K562 (cell line): ENCODE measurements at regions not wholly inside any gene's neighbourhood (a gene's known extent, or its start where the extent isn't known, plus 50 kb on each side); places are given as distances from the start of the nearest gene placed in this dataset.

ENCODE experiments used
- ATAC-seq: fragments of 200-7000 bp; cut with Tn5 transposase; 3 replicates; pipeline ENCODE4 v1.9.1; 2020; ENCODE audit warnings: moderate library complexity
- BruUV-seq: library from RNA; stranded (reverse); fragments of 400-500 nt; replicated peaks from 2 replicates; lab custom pipeline; 2021; lab: Mats Ljungman, UMichigan
- CTCF ChIA-PET: fragments of 300-600 bp; formaldehyde crosslinking; extraction: SDS; loops from one replicate; lab custom pipeline; 2021; ENCODE audit warnings: low intra/inter-chr PET ratio; lab: Yijun Ruan, JAX
- POLR2A ChIA-PET: fragments of 300-600, 350-650 bp; sonication (Branson Sonifier 250); formaldehyde crosslinking; extraction: SDS; loops from one replicate; lab custom pipeline; 2021; ENCODE audit warnings: antibody characterized with exemption, inconsistent platforms; lab: Yijun Ruan, JAX
- DNase-seq, 4 experiments: peaks; one replicate each; pipeline versions ENCODE4 v3.0.0 to v3.0.0-alpha.2; 2011 to 2018; ENCODE audit warnings: low spot score in 3 of 4, mixed read lengths in 3 of 4; ENCODE audit errors: extremely low read depth in 1 of 4
- FAIRE-seq: peaks from 2 replicates; lab custom pipeline; 2011; peaks lifted over from hg19 to GRCh38; lab: Jason Lieb, UNC
- H2AFZ ChIP-seq: 2 replicates; pipeline ENCODE4 v1.6.0; 2011; ENCODE audit warnings: low read depth, low read length, control low read depth, inconsistent platforms
- H3K27ac ChIP-seq: fragments of 200-600 bp; 3 replicates; pipeline ENCODE4 v1.8.0; 2011; ENCODE audit warnings: low read depth, mild to moderate bottlenecking, control low read depth, inconsistent platforms, low read length, moderate library complexity, mixed read lengths; ENCODE audit errors: extremely low read depth
- H3K27me3 ChIP-seq, 2 experiments: fragments of 300-600 bp in 1 of 2; 2 replicates in 1 of 2; 3 replicates in 1 of 2; pipeline versions ENCODE4 v1.6.0 to v1.8.0; 2011; ENCODE audit warnings: inconsistent platforms in 2 of 2, low read length in 2 of 2, mild to moderate bottlenecking in 1 of 2, mixed read lengths in 1 of 2, moderate library complexity in 1 of 2; ENCODE audit not compliant: control insufficient read depth in 2 of 2, insufficient read depth in 2 of 2
- H3K36me3 ChIP-seq: fragments of 300-600 bp; 3 replicates; pipeline ENCODE4 v1.8.0; 2011; ENCODE audit warnings: mild to moderate bottlenecking, low read length, inconsistent platforms; ENCODE audit not compliant: control insufficient read depth, insufficient read depth
- H3K4me1 ChIP-seq, 2 experiments: fragments of 200-600 bp in 1 of 2; replicated peaks in 1 of 2; 2 replicates in 1 of 2; 3 replicates in 1 of 2; pipeline versions ENCODE4 v1.5.1 to v1.8.0; 2011; ENCODE audit warnings: inconsistent platforms in 2 of 2, low read length in 2 of 2, mild to moderate bottlenecking in 1 of 2, mixed read lengths in 1 of 2, moderate library complexity in 1 of 2; ENCODE audit not compliant: control insufficient read depth in 2 of 2, insufficient read depth in 2 of 2
- H3K4me2 ChIP-seq: 2 replicates; pipeline ENCODE4 v1.6.1; 2011; ENCODE audit warnings: low read length, control low read depth, inconsistent platforms, mixed read lengths; ENCODE audit not compliant: insufficient read depth
- H3K4me3 ChIP-seq: fragments of 200-600 bp; sonication (generic), shearing (Covaris generic); 2 replicates; pipeline ENCODE4 v1.5.1; 2016; ENCODE audit warnings: control low read depth, inconsistent platforms
- H3K79me2 ChIP-seq: fragments of 200-600 bp; 3 replicates; pipeline ENCODE4 v1.8.0; 2011; ENCODE audit warnings: low read length, inconsistent platforms; ENCODE audit not compliant: control insufficient read depth, insufficient read depth
- H3K9ac ChIP-seq, 2 experiments: 2 replicates each; pipeline versions ENCODE4 v1.6.0 to v1.6.1; 2011; ENCODE audit warnings: low read depth in 2 of 2, low read length in 2 of 2, control low read depth in 1 of 2, inconsistent platforms in 1 of 2, mild to moderate bottlenecking in 1 of 2, mixed read lengths in 1 of 2; ENCODE audit not compliant: insufficient read depth in 1 of 2
- H3K9me1 ChIP-seq: one replicate; pipeline ENCODE4 v1.6.0; 2011; ENCODE audit warnings: inconsistent platforms, mild to moderate bottlenecking, low read length, moderate library complexity; ENCODE audit not compliant: control insufficient read depth, insufficient read depth
- H3K9me3 ChIP-seq: replicated peaks from 2 replicates; pipeline ENCODE4 v1.5.1; 2011; ENCODE audit warnings: low read depth, low read length, inconsistent platforms; ENCODE audit not compliant: control insufficient read depth, insufficient read depth
- H4K20me1 ChIP-seq: replicated peaks from 2 replicates; pipeline ENCODE4 v1.6.1; 2011; ENCODE audit warnings: low read length, inconsistent platforms, mixed read lengths; ENCODE audit not compliant: control insufficient read depth, insufficient read depth
- CBFB ChIP-seq: sonication (generic); formaldehyde crosslinking; IDR thresholded peaks from 2 replicates; pipeline ENCODE4 v1.4.0; 2020; ENCODE audit warnings: mild to moderate bottlenecking, missing genetic modification reagents
- DNMT1 ChIP-seq: fragments of 450-650 bp; IDR thresholded peaks from 2 replicates; pipeline ENCODE4 v1.6.1; 2016; ENCODE audit warnings: antibody characterized with exemption, mild to moderate bottlenecking
- EHMT2 ChIP-seq: fragments of 450-650 bp; IDR thresholded peaks from 2 replicates; pipeline ENCODE4 v1.6.1; 2018; ENCODE audit warnings: antibody characterized with exemption
- EP400 ChIP-seq: fragments of 450-650 bp; IDR thresholded peaks from 2 replicates; pipeline ENCODE4 v1.6.1; 2017; ENCODE audit warnings: antibody characterized with exemption, mild to moderate bottlenecking, moderate library complexity
- MAZ ChIP-seq, 2 experiments: fragments of 450-650 bp in 1 of 2; sonication (generic) in 1 of 2; formaldehyde crosslinking; IDR thresholded peaks in 1 of 2; conservative IDR thresholded peaks in 1 of 2; 2 replicates each; pipeline versions ENCODE4 v1.4.0 to v1.5.0; 2020; ENCODE audit warnings: mild to moderate bottlenecking in 1 of 2, missing genetic modification reagents in 1 of 2
- MCM2 ChIP-seq: fragments of 450-650 bp; IDR thresholded peaks from 2 replicates; pipeline ENCODE4 v1.6.1; 2017; ENCODE audit warnings: low read depth, mild to moderate bottlenecking
- SIX5 ChIP-seq, 2 experiments: IDR thresholded peaks; 2 replicates each; pipeline ENCODE4 v1.6.1; 2011; ENCODE audit warnings: low read length in 2 of 2, borderline replicate concordance in 1 of 2, low read depth in 1 of 2, mild to moderate bottlenecking in 1 of 2, moderate library complexity in 1 of 2; ENCODE audit not compliant: insufficient read depth in 1 of 2
- SLC30A9 ChIP-seq: fragments of 250-450 bp; sonication (Bioruptor Pico); IDR thresholded peaks from 2 replicates; pipeline ENCODE4 v1.8.0; 2022; ENCODE audit warnings: mild to moderate bottlenecking, moderate library complexity
- SMARCB1 ChIP-seq: IDR thresholded peaks from 2 replicates; pipeline ENCODE4 v1.6.1; 2011; ENCODE audit warnings: improper control_type of control experiment, low read depth; ENCODE audit not compliant: insufficient read length
- TSC22D4 ChIP-seq: fragments of 450-650 bp; IDR thresholded peaks from 2 replicates; pipeline ENCODE4 v1.6.1; 2016; ENCODE audit warnings: missing genetic modification characterization, missing biosample characterization, control low read depth
- ZC3H11A ChIP-seq: IDR thresholded peaks from 2 replicates; pipeline ENCODE4 v1.6.1; 2012; ENCODE audit warnings: low read depth, low read length, improper control_type of control experiment
- WGBS: fragments of 100-300 bp; shearing (Covaris generic); methylation state at CpG from one replicate; pipeline ENCODE4 v1.1.6; 2016; ENCODE audit warnings: low coverage, mixed read lengths; ENCODE audit not compliant: insufficient coverage; ENCODE audit errors: missing lambda C conversion rate; 5-methylcytosine and 5-hydroxymethylcytosine counted together
- in situ Hi-C: fragments of 300-500 bp; cut with MboI; formaldehyde crosslinking; loops from 4 replicates; pipeline ENCODE4 v1.15.0; 2018; ENCODE audit warnings: inconsistent platforms, mixed read lengths
- intact Hi-C: fragments of 100-400 bp; cut with micrococcal nuclease; formaldehyde crosslinking; loops from 2 replicates; pipeline ENCODE4 v1.14.2; 2022
- TF ChIP-seq, protein P1 (sequence below): fragments of 450-650 bp; IDR thresholded peaks from 2 replicates; pipeline ENCODE4 v1.6.1; 2016
- TF ChIP-seq, protein P2 (sequence below): sonication (generic); formaldehyde crosslinking; IDR thresholded peaks from 2 replicates; pipeline ENCODE4 v1.8.1; 2022; ENCODE audit warnings: missing genetic modification reagents

DNA sequence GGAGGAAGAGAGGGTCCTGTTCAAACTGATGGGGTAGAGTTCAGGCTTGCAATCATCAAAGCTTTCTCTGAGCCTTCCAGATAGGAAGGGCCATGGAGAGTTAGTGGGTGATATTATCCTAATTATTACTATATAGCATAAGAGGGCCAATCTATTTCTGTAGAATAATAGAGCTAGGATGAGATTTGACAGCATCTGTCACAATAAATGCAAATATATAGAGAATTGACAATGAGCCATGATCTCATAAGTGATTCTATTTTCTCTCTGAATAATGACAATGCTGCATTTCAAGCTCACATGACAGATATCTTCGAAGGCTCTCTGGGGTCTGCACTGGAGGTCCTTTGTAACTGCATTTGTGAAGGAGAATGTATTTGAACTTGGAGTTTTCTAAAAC lies 521.9 kb upstream of the CELF4 start:
- no peaks in the 10 kb centered on the region for H3K36me3 ChIP-seq
- H3K9ac ChIP-seq, result no peak overlapping the region
- ChIA-PET POLR2A (no interaction called here), CTCF (no interaction called here)
- no peak overlapping the region for H2AFZ ChIP-seq
- H3K27me3 ChIP-seq, result no peaks in the 10 kb centered on the region
- H4K20me1 ChIP-seq, result no peaks in the 10 kb centered on the region
- no peak overlapping the region for H3K27ac ChIP-seq
- H3K79me2 ChIP-seq, result no peaks in the 10 kb centered on the region
- FAIRE-seq, result no peak
- in situ Hi-C loops (no loop called here), intact Hi-C loops (no loop called here)
- 0% methylated on average over 1 of the region's 1 CpG for WGBS
- DNase-seq, result no peak
- H3K4me1 ChIP-seq, result no peaks in the 10 kb centered on the region
- H3K9me3 ChIP-seq, result no peaks in the 10 kb centered on the region; the same call in 1 of the 2 replicates
- no TSS peak for BruUV-seq
- H3K9me1 ChIP-seq, result no peaks in the 10 kb centered on the region
- no peak for ATAC-seq
- no peak overlapping the region for H3K4me2 ChIP-seq
- TF ChIP-seq ZC3H11A, result no peak
- TF ChIP-seq TSC22D4, result no peak
- TF ChIP-seq, protein P1, sequence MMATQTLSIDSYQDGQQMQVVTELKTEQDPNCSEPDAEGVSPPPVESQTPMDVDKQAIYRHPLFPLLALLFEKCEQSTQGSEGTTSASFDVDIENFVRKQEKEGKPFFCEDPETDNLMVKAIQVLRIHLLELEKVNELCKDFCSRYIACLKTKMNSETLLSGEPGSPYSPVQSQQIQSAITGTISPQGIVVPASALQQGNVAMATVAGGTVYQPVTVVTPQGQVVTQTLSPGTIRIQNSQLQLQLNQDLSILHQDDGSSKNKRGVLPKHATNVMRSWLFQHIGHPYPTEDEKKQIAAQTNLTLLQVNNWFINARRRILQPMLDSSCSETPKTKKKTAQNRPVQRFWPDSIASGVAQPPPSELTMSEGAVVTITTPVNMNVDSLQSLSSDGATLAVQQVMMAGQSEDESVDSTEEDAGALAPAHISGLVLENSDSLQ, result no peak
- TF ChIP-seq, protein P2, sequence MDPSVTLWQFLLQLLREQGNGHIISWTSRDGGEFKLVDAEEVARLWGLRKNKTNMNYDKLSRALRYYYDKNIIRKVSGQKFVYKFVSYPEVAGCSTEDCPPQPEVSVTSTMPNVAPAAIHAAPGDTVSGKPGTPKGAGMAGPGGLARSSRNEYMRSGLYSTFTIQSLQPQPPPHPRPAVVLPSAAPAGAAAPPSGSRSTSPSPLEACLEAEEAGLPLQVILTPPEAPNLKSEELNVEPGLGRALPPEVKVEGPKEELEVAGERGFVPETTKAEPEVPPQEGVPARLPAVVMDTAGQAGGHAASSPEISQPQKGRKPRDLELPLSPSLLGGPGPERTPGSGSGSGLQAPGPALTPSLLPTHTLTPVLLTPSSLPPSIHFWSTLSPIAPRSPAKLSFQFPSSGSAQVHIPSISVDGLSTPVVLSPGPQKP (CRISPR knock-in tag), result no peak
- no peak for TF ChIP-seq DNMT1
- no peak for TF ChIP-seq MCM2
- no peak for TF ChIP-seq SLC30A9 (CRISPR knock-in tag)
- TF ChIP-seq CBFB, result no peak
- TF ChIP-seq SMARCB1, result no peak
- no peak for TF ChIP-seq SIX5 (IDR thresholded peaks at IDR 0.05; ENCODE audit: borderline replicate concordance in 1 of 2, insufficient read depth in 1 of 2, low read depth in 1 of 2, low read length in 2 of 2)
- TF ChIP-seq EP400, result no peak
- TF ChIP-seq MAZ (CRISPR knock-in tag; conservative IDR thresholded peaks at IDR 0.05 in 1 of 2, IDR thresholded peaks at IDR 0.05 in 1 of 2), result no peak
- TF ChIP-seq EHMT2, result no peak
- TF ChIP-seq, all 486 proteins: peak for 0
- no peak overlapping the region for H3K4me3 ChIP-seq
